A673 (cell line): ENCODE measurements at regions not wholly inside any gene's neighbourhood (a gene's known extent, or its start where the extent isn't known, plus 50 kb on each side); places are given as distances from the start of the nearest gene placed in this dataset.

Experiments used
- BruUV-seq: library from RNA; stranded (reverse); fragments of 400-500 nt; replicated peaks from 2 replicates; lab custom pipeline; 2021; lab: Mats Ljungman, UMichigan
- CTCF ChIA-PET: fragments of 300-600 bp; sonication (Branson Sonifier 250); formaldehyde crosslinking; loops from one replicate; lab custom pipeline; 2022; ENCODE audit warnings: antibody characterized with exemption; lab: Charles Lee
- POLR2A ChIA-PET: fragments of 300-600 bp; sonication (Branson Sonifier 250); formaldehyde crosslinking; loops from one replicate; lab custom pipeline; 2022; ENCODE audit warnings: antibody characterized with exemption; ENCODE audit not compliant: low non-redundant PET; lab: Charles Lee
- DNase-seq: peaks from one replicate; pipeline ENCODE4 v3.0.0-alpha.2; 2015; ENCODE audit warnings: low spot score
- H3K27ac ChIP-seq: fragments of 200-600 bp; sonication (generic); 2 replicates; pipeline ENCODE4 v1.5.1; 2016; ENCODE audit warnings: mixed run types, low read depth, mild to moderate bottlenecking, mixed read lengths, antibody characterized with exemption, low read length; ENCODE audit not compliant: poor library complexity, severe bottlenecking
- H3K27me3 ChIP-seq: fragments of 200-600 bp; sonication (generic); replicated peaks from 2 replicates; pipeline ENCODE4 v1.6.1; 2017; ENCODE audit warnings: mixed run types, low read depth, mild to moderate bottlenecking, mixed read lengths, antibody characterized with exemption, low read length; ENCODE audit not compliant: insufficient read depth, poor library complexity
- H3K36me3 ChIP-seq: fragments of 200-600 bp; sonication (generic); 2 replicates; pipeline ENCODE4 v1.6.1; 2016; ENCODE audit warnings: mixed run types, mild to moderate bottlenecking, mixed read lengths, antibody characterized with exemption, low read length; ENCODE audit not compliant: insufficient read depth, poor library complexity, severe bottlenecking
- H3K4me1 ChIP-seq: fragments of 200-600 bp; sonication (generic); 2 replicates; pipeline ENCODE4 v1.6.1; 2017; ENCODE audit warnings: mixed run types, mild to moderate bottlenecking, mixed read lengths, antibody characterized with exemption, low read length; ENCODE audit not compliant: insufficient read depth, poor library complexity, severe bottlenecking
- H3K4me3 ChIP-seq: fragments of 200-600 bp; sonication (generic); 2 replicates; pipeline ENCODE4 v1.5.1; 2016; ENCODE audit warnings: low read depth, mixed run types, mild to moderate bottlenecking, mixed read lengths, low read length; ENCODE audit not compliant: poor library complexity, severe bottlenecking
- H3K9me3 ChIP-seq: fragments of 200-600 bp; sonication (generic); 2 replicates; pipeline ENCODE4 v1.6.1; 2016; ENCODE audit warnings: mixed run types, low read depth, mild to moderate bottlenecking, mixed read lengths, antibody characterized with exemption, low read length; ENCODE audit not compliant: poor library complexity, severe bottlenecking
- EZH2 ChIP-seq: fragments of 200-600 bp; sonication (generic); IDR thresholded peaks from 2 replicates; pipeline ENCODE4 v1.6.1; 2017; ENCODE audit warnings: borderline replicate concordance, low read depth, mild to moderate bottlenecking, mixed read lengths, antibody characterized with exemption, low read length; ENCODE audit not compliant: poor library complexity, severe bottlenecking
- intact Hi-C: fragments of 100-400 bp; cut with micrococcal nuclease; formaldehyde crosslinking; loops from one replicate; pipeline ENCODE4 v1.10.0; 2022; ENCODE audit not compliant: unreplicated experiment
- TF ChIP-seq, protein P1 (sequence below): fragments of 300-800, 200-600 bp; sonication (generic); conservative IDR thresholded peaks from 2 replicates; pipeline ENCODE4 v1.5.1; 2017; ENCODE audit warnings: low read depth, mild to moderate bottlenecking, antibody characterized with exemption, low read length, moderate library complexity, mixed read lengths

DNA sequence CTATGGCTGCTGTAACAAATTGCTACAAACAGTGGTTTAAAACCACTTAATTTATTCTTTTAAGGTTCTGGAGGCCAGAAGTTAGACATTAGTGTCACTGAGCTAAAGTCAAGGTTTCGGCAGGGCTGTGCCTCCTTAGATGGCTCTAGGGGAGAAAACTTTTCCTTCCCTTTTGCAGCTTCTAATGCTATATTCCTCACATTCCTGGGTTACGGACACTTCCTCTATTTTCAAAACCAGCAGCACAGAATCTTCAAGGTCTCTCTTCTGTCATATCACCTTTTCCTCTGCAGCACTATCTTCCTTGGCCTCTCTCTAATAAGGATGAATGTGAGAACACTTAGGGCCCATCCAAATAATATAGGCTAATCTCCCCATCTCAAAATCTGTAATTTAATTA, 87.0 kb downstream of the C11orf87 start:
- Histone ChIP-seq H3K27ac (no peak overlapping the region), H3K4me1 (no peaks in the 10 kb centered on the region), H3K27me3 (no peaks in the 10 kb centered on the region), H3K36me3 (no peaks in the 10 kb centered on the region), H3K9me3 (no peaks in the 10 kb centered on the region), H3K4me3 (no peak overlapping the region)
- CTCF ChIA-PET: no interaction called here
- POLR2A ChIA-PET: no interaction called here
- no TSS peak for BruUV-seq
- TF ChIP-seq, protein P1, sequence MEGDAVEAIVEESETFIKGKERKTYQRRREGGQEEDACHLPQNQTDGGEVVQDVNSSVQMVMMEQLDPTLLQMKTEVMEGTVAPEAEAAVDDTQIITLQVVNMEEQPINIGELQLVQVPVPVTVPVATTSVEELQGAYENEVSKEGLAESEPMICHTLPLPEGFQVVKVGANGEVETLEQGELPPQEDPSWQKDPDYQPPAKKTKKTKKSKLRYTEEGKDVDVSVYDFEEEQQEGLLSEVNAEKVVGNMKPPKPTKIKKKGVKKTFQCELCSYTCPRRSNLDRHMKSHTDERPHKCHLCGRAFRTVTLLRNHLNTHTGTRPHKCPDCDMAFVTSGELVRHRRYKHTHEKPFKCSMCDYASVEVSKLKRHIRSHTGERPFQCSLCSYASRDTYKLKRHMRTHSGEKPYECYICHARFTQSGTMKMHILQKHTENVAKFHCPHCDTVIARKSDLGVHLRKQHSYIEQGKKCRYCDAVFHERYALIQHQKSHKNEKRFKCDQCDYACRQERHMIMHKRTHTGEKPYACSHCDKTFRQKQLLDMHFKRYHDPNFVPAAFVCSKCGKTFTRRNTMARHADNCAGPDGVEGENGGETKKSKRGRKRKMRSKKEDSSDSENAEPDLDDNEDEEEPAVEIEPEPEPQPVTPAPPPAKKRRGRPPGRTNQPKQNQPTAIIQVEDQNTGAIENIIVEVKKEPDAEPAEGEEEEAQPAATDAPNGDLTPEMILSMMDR: no peak
- TF ChIP-seq EZH2: no peak
- intact Hi-C loops: no loop called here
- DNase-seq: no peak

DNA sequence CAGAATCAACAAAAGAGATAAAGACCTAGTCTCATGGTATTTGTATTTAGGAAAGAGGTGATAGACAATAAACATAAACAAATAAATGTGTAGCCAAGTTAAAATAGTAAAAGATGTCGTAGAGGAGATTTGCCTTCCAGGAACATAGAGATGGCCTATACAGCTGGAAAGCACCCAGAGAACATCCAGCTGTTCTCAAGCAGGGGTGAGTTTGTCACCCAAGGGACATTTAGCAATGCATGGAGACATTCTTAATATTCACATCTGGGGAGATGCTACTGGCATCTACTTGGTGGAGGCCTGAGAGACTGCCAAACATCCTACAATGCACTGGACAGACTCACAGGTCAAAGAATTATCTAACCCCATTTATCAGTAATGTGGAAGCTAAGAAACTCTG, 88.3 kb downstream of the C11orf87 start:
- CTCF ChIA-PET: no interaction called here
- no peak overlapping the region for H3K27ac ChIP-seq
- TF ChIP-seq, protein P1: no peak
- no peak for TF ChIP-seq EZH2
- POLR2A ChIA-PET: no interaction called here
- DNase-seq: no peak
- H3K4me3 ChIP-seq: no peak overlapping the region
- H3K4me1 ChIP-seq: no peaks in the 10 kb centered on the region
- no TSS peak for BruUV-seq
- H3K36me3 ChIP-seq: no peaks in the 10 kb centered on the region
- H3K9me3 ChIP-seq: no peaks in the 10 kb centered on the region
- intact Hi-C loops: no loop called here
- H3K27me3 ChIP-seq: no peaks in the 10 kb centered on the region

DNA sequence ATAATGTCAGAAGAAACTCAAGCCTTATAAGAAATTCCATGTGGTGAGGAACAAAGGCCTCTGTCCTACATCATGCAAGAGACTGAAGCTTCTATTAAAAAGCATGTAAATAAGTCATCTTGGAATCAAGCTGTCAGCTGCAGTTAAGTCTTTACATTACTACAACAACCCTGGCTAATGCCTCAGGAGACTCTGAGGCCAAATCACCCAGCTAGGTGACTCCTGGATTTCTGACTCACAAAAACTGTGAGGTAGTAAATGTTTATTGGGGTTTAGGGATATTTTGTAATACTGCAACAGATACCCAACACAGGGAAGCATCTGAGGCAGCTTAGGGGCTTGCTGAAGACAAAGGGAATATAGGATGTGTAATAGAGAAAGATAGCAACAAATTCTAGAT, 89.6 kb downstream of the C11orf87 start:
- TF ChIP-seq, protein P1: no peak
- TF ChIP-seq EZH2: no peak
- intact Hi-C loops: no loop called here
- H3K4me1 ChIP-seq: no peaks in the 10 kb centered on the region
- BruUV-seq: no TSS peak
- H3K27me3 ChIP-seq: no peaks in the 10 kb centered on the region
- ChIA-PET POLR2A (no interaction called here), CTCF (no interaction called here)
- H3K9me3 ChIP-seq: no peaks in the 10 kb centered on the region
- no peak overlapping the region for H3K27ac ChIP-seq
- no peak for DNase-seq
- H3K36me3 ChIP-seq: no peaks in the 10 kb centered on the region
- H3K4me3 ChIP-seq: no peak overlapping the region
